ENCODE measurements at regions not wholly inside any gene's neighbourhood (a gene's known extent, or its start where the extent isn't known, plus 50 kb on each side); places are given as distances from the start of the nearest gene placed in this dataset.

DNA sequence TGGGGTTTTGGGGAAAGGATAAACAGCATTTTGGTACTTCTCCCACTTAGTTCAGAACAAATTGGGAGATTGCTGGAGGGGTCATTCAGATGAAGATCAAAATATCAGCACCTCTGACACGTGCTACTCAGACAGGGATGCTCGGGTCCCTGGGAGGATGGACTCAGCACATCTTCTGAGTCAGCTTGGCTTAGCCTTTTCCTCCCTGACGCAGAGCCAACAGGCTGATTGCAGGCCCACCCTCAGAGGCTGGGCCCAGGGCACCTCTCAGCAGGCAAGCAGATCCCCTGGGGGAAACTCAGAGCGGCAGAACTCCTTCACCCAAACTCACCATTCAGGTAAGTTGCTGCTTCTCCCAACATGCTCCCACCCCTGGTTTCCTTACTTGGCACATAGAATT is 304.9 kb downstream of the TLE3 start:
- TF ChIP-seq, protein P1, sequence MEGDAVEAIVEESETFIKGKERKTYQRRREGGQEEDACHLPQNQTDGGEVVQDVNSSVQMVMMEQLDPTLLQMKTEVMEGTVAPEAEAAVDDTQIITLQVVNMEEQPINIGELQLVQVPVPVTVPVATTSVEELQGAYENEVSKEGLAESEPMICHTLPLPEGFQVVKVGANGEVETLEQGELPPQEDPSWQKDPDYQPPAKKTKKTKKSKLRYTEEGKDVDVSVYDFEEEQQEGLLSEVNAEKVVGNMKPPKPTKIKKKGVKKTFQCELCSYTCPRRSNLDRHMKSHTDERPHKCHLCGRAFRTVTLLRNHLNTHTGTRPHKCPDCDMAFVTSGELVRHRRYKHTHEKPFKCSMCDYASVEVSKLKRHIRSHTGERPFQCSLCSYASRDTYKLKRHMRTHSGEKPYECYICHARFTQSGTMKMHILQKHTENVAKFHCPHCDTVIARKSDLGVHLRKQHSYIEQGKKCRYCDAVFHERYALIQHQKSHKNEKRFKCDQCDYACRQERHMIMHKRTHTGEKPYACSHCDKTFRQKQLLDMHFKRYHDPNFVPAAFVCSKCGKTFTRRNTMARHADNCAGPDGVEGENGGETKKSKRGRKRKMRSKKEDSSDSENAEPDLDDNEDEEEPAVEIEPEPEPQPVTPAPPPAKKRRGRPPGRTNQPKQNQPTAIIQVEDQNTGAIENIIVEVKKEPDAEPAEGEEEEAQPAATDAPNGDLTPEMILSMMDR (conservative IDR thresholded peaks at IDR 0.05; ENCODE audit: control insufficient read depth, insufficient read depth, low read depth, low read length), result no peak
- DNase-seq (ENCODE audit: low read depth), result no peak
- no peak overlapping the region for H3K4me3 ChIP-seq (ENCODE audit: control insufficient read depth, low read depth, low read length)

DNA sequence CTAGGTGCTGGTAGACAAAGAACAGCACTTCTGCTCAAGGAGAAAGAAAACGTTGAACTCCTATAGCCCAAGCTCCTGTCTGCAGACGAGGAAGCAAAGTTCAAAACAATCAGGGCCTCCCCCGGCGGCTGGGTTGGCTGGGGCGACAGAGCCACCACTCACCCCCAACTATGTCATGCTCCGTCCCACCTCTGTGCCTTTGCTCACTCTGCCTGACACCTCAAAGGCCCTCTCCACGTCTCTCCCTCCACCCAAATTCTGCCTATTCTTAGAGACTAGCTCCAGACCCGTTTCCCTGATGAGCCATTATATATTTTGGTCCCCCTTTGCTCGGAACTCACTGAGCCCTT is 304.3 kb downstream of the TLE3 start:
- H3K4me3 ChIP-seq (ENCODE audit: control insufficient read depth, low read depth, low read length), result no peak overlapping the region
- no peak for DNase-seq (ENCODE audit: low read depth)
- TF ChIP-seq, protein P1 (conservative IDR thresholded peaks at IDR 0.05; ENCODE audit: control insufficient read depth, insufficient read depth, low read depth, low read length), result no peak

DNA sequence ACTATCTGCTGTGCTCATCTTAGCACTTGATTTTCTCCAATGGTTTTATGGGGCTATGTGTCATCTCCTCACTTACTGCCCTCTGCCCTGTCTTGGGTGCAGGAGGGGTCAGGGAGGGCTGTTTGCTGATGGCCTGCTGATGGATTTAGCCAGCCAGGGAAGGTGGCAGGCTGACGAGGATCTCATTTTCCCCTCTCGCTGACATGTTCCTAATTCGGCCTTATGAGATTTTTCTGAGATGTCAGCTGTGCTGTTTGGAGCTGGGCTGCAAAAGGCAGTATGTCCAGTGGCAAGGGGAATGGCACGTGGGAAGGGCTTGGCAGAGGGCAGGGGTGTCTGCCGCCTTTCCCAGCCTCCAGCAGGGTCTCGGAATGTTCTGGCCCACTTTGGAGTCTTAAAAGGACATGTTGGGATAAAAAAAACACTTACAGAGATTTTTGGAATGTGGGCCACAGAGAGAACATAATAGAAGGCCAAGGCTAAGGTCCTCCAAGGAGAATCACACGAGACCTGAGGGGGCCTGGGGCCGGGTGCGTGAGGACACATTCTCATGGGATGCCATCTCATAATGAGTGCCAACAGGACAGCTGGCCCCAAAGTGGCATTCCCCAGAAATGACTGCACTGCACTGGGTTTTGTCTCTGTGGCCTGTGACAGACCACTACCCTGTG is 303.8 kb downstream of the TLE3 start:
- DNase-seq (ENCODE audit: low read depth), result no peak
- TF ChIP-seq, protein P1 (conservative IDR thresholded peaks at IDR 0.05; ENCODE audit: control insufficient read depth, insufficient read depth, low read depth, low read length), result no peak
- H3K4me3 ChIP-seq (ENCODE audit: control insufficient read depth, low read depth, low read length), result no peak overlapping the region

- TF ChIP-seq, protein P1 (conservative IDR thresholded peaks at IDR 0.05; ENCODE audit: control insufficient read depth, insufficient read depth, low read depth, low read length), result no peak
- DNase-seq (ENCODE audit: low read depth), result peak; percentile 11
- H3K4me3 ChIP-seq (ENCODE audit: control insufficient read depth, low read depth, low read length), result no peak overlapping the region
Measured at GRCh38 chr15:69794645-69795469, 302.9 kb downstream of the TLE3 start.

DNA sequence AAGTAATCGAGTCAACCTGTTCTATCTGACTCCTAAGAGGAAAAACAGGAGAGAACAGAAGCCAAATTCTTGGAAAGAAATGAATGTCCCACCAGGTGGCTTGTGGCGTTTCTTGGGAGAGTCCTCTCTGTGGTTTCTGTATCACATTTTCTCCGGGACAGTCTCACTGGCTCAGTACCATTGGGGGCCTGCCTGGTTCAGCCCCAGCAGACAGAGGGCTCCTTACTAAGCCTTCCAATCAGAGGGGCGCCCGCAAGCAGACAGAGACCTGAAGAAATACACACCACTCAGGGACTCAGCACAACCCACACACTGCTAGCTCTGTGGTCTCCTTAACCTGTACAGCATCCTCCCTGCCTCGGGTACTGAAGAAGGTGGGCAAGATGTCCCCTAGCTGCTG is 302.1 kb downstream of the TLE3 start:
- TF ChIP-seq, protein P1 (conservative IDR thresholded peaks at IDR 0.05; ENCODE audit: control insufficient read depth, insufficient read depth, low read depth, low read length), result no peak
- DNase-seq (ENCODE audit: low read depth), result no peak
- H3K4me3 ChIP-seq (ENCODE audit: control insufficient read depth, low read depth, low read length), result no peak overlapping the region

GRCh38 chr15:69797051-69797595 is 300.6 kb downstream of the TLE3 start:
- TF ChIP-seq, protein P1 (conservative IDR thresholded peaks at IDR 0.05; ENCODE audit: control insufficient read depth, insufficient read depth, low read depth, low read length), result no peak
- no peak for DNase-seq (ENCODE audit: low read depth)
- no peak overlapping the region for H3K4me3 ChIP-seq (ENCODE audit: control insufficient read depth, low read depth, low read length)

All from fibroblast of mammary gland (primary cell).